Esophagus (tissue), 2 donors: ENCODE measurements at regions not wholly inside any gene's neighbourhood (a gene's known extent, or its start where the extent isn't known, plus 50 kb on each side); places are given as distances from the start of the nearest gene placed in this dataset.
A peak's percentile ranks its signal among the peaks of the same experiment; 100 is the strongest.

Experiments used
- H3K27ac ChIP-seq, 2 donors: one replicate each; pipeline ENCODE4 v1.5.1; 2013; ENCODE audit warnings: low read depth in 2 of 2, mild to moderate bottlenecking in 2 of 2, inconsistent platforms in 1 of 2, low read length in 1 of 2, moderate library complexity in 1 of 2
- H3K27me3 ChIP-seq, 2 donors: one replicate each; pipeline ENCODE4 v1.6.1; 2013; ENCODE audit warnings: low read length in 2 of 2, control low read depth in 1 of 2, mild to moderate bottlenecking in 1 of 2; ENCODE audit not compliant: insufficient read depth in 2 of 2, control insufficient read depth in 1 of 2
- H3K36me3 ChIP-seq, 2 donors: one replicate each; pipeline ENCODE4 v1.6.1; 2013; ENCODE audit warnings: low read length in 1 of 2; ENCODE audit not compliant: control insufficient read depth in 2 of 2, insufficient read depth in 2 of 2
- H3K4me1 ChIP-seq, 2 donors: one replicate each; pipeline ENCODE4 v1.6.1; 2013; ENCODE audit warnings: low read length in 1 of 2; ENCODE audit not compliant: control insufficient read depth in 2 of 2, insufficient read depth in 2 of 2
- H3K4me3 ChIP-seq, 2 donors: one replicate each; pipeline ENCODE4 v1.5.1; 2013; ENCODE audit warnings: low read length in 2 of 2, mild to moderate bottlenecking in 2 of 2, low read depth in 1 of 2, moderate library complexity in 1 of 2
- H3K9me3 ChIP-seq, 2 donors: one replicate each; pipeline ENCODE4 v1.6.1; 2013; ENCODE audit warnings: mild to moderate bottlenecking in 2 of 2, low read depth in 1 of 2, low read length in 1 of 2, moderate library complexity in 1 of 2; ENCODE audit not compliant: control insufficient read depth in 2 of 2, insufficient read depth in 1 of 2
- WGBS, 2 donors: extraction: QIAGEN DNeasy Blood & Tissue Kit; methylation state at CpG; one replicate each; pipeline ENCODE4 v1.1.7; 2013; 5-methylcytosine and 5-hydroxymethylcytosine counted together
- donor health status: healthy with polysubstance abuse.
- donor health status: Bipolar disorder and iron deficiency.

DNA sequence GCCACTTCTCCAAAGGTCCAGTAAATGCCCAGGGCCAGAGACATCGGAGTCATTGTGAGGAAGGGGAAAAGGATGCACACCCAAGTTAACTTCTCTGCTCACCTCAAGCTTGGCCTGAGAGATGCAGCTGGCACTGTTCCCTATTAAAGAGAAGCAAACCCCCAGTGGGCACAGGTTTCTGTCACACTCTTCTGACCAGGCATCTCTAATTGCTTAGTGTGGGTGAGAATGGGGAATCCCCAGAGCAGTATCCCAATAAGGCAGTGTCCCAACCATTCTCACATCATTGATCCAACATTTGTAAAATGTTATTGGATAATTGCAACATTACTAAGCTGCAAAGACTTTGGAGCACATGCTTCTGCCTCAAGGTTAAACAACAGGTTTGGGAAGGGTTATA lies 232.3 kb downstream of the ADGRG6 start:
- 97 to 100% methylated on average over 1 of the region's 1 CpG for WGBS, 2 donors

DNA sequence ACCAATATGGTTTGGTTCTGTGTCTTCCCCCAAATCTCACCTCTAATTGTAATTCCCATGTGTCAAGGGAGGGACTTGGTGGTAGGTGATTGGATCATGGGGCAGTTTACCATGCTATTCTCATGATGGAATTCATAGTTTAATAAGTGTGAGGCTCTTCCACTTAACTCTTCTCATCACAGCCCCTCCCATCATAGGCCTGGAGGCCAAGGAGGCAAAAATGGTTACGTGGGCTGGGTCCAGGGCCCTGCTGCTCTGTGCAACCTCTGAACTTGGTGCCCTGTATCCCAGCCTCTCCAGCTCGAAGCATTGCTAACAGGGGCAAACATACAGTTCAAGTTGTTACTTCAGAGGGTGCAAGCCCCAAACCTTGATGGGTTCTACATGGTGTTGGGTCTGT lies 232.7 kb downstream of the ADGRG6 start:
- H3K4me3 ChIP-seq, result no peak overlapping the region
- no peak overlapping the region for H3K27ac ChIP-seq
- peaks cover 2 to 3% of the 10 kb centered on the region in 2 donors for H3K9me3 ChIP-seq
- no peaks in the 10 kb centered on the region for H3K27me3 ChIP-seq
- H3K4me1 ChIP-seq, result no peaks in the 10 kb centered on the region
- WGBS, 2 donors, result 66 to 77% methylated on average over 2 of the region's 2 CpGs
- no peaks in the 10 kb centered on the region for H3K36me3 ChIP-seq

More for the DNA sequence above, 232.3 kb downstream of the ADGRG6 start:
- no peaks in the 10 kb centered on the region for H3K4me1 ChIP-seq
- no peak overlapping the region for H3K27ac ChIP-seq
- H3K36me3 ChIP-seq, result no peaks in the 10 kb centered on the region
- H3K27me3 ChIP-seq, result no peaks in the 10 kb centered on the region
- H3K4me3 ChIP-seq, result no peak overlapping the region
- H3K9me3 ChIP-seq, result peaks cover 2 to 3% of the 10 kb centered on the region in 2 donors

DNA sequence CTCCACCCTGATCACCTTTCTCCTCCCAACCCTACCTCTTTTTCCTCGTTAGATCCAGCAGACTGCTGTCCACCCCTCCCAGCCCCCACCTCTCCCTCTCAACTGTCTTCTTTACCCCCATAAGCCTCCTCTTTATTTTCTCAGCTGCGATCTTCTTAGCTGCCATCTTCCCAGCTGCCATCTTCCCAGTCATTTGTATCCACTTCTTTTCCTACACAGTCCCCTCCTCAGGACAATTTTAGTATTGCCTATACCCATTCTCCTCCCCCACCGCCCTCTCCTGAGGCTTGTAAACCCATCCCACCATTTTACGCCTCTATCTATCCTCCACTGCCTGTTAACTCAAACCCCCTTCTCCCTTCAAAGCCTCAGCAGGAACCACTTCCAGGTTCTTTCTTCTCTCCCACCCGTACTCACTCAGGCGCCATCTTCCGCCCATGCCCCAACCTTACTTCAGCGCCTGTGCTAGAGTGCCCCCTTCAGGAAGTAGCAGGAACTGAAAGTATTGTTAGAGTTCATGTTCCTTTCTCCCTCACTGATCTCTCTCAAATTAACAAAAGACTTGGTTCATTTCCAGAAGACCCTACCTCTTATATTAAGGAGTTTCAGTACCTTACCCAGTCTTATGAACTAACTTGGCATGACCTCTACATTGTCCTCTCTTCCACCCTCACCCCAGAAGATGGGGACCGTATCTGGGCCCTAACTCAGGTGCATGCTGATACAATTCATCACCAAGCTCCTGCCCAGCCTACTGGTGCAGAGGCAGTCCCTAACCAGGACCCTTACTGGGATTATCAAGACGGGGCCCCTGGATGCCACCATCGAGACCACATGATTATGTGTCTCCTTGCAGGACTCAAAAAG lies 236.0 kb downstream of the ADGRG6 start:
- H3K27me3 ChIP-seq, result no peaks in the 10 kb centered on the region
- peaks cover 2 to 3% of the 10 kb centered on the region in 2 donors for H3K9me3 ChIP-seq
- no peak overlapping the region for H3K4me3 ChIP-seq
- 69 to 79% methylated on average over 11 of the region's 11 CpGs for WGBS, 2 donors
- H3K27ac ChIP-seq, result no peak overlapping the region
- peaks cover 0 to under 1% of the 10 kb centered on the region in 2 donors for H3K4me1 ChIP-seq
- no peaks in the 10 kb centered on the region for H3K36me3 ChIP-seq

DNA sequence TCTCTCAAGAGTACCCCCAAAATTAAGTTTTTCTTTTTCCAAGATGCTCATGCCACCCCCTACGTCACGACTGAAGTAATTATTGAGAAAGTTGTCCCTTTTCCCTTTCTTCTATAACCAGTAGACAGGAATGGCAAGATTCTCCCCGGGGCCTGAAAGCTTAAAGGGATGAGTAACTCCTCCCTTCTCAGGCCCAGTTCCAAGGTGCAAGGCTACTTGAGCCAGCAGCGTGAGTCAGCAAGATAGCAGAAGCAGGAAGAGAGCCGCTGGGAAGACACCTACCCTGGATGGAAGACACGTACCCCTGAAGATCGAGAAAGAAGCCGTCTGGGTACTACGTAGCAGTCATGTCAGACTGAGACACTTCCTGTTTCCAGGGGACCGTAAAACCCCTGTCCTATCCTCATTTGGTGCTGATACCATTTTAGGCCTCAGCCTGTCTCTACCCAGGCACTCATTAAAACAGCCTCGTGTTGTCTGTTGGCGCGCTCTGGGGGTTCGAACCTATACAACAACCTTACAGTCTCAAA lies 241.0 kb downstream of the ADGRG6 start:
- H3K4me3 ChIP-seq, result no peak overlapping the region
- peak overlapping the region in 1 of 2 donors; percentile 71 for H3K27ac ChIP-seq
- H3K27me3 ChIP-seq, result no peaks in the 10 kb centered on the region
- H3K36me3 ChIP-seq, result no peaks in the 10 kb centered on the region
- peaks cover 0 to 2% of the 10 kb centered on the region in 2 donors for H3K9me3 ChIP-seq
- H3K4me1 ChIP-seq, result peaks cover 0 to 2% of the 10 kb centered on the region in 2 donors
- 51 to 58% methylated on average over 14 of the region's 14 CpGs for WGBS, 2 donors

- Histone ChIP-seq H3K4me1 (peaks cover 0 to 2% of the 10 kb centered on the region in 2 donors), H3K4me3 (no peak overlapping the region), H3K9me3 (peaks cover 0 to 2% of the 10 kb centered on the region in 2 donors), H3K27me3 (no peaks in the 10 kb centered on the region), H3K27ac (no peak overlapping the region), H3K36me3 (no peaks in the 10 kb centered on the region)
- WGBS, 2 donors, result 32 to 52% methylated on average over 2 of the region's 2 CpGs
Measured at GRCh38 chr6:142543606-142544005, 241.8 kb downstream of the ADGRG6 start.

GRCh38 chr6:142544199-142544838 lies 242.5 kb downstream of the ADGRG6 start:
- no peaks in the 10 kb centered on the region for H3K36me3 ChIP-seq
- H3K9me3 ChIP-seq, result no peaks in the 10 kb centered on the region
- H3K4me3 ChIP-seq, result no peak overlapping the region
- H3K27ac ChIP-seq, result no peak overlapping the region
- peaks cover 0 to 2% of the 10 kb centered on the region in 2 donors for H3K4me1 ChIP-seq
- H3K27me3 ChIP-seq, result no peaks in the 10 kb centered on the region

GRCh38 chr6:142545147-142545546 lies 243.3 kb downstream of the ADGRG6 start:
- Histone ChIP-seq H3K27me3 (no peaks in the 10 kb centered on the region), H3K27ac (no peak overlapping the region), H3K4me1 (peaks cover 0 to 2% of the 10 kb centered on the region in 2 donors), H3K4me3 (no peak overlapping the region), H3K36me3 (no peaks in the 10 kb centered on the region), H3K9me3 (no peaks in the 10 kb centered on the region)
- 86% methylated on average over 4 of the region's 4 CpGs for WGBS, 2 donors

- Histone ChIP-seq H3K27me3 (no peaks in the 10 kb centered on the region), H3K27ac (no peak overlapping the region), H3K4me3 (no peak overlapping the region), H3K4me1 (no peaks in the 10 kb centered on the region), H3K36me3 (no peaks in the 10 kb centered on the region), H3K9me3 (no peaks in the 10 kb centered on the region)
- WGBS, 2 donors, result 74 to 86% methylated on average over 1 of the region's 1 CpG
Measured at GRCh38 chr6:142548566-142548965, 246.8 kb downstream of the ADGRG6 start.

- H3K27ac ChIP-seq, result no peak overlapping the region
- H3K4me1 ChIP-seq, result no peaks in the 10 kb centered on the region
- 66 to 69% methylated on average over 7 of the region's 7 CpGs for WGBS, 2 donors
- no peaks in the 10 kb centered on the region for H3K27me3 ChIP-seq
- H3K36me3 ChIP-seq, result no peaks in the 10 kb centered on the region
- H3K4me3 ChIP-seq, result no peak overlapping the region
- H3K9me3 ChIP-seq, result no peaks in the 10 kb centered on the region
Measured at GRCh38 chr6:142550310-142551063, 248.7 kb downstream of the ADGRG6 start.
